HepG2 (cell line): ENCODE measurements at regions not wholly inside any gene's neighbourhood (a gene's known extent, or its start where the extent isn't known, plus 50 kb on each side); places are given as distances from the start of the nearest gene placed in this dataset.

Experiments used
- ATAC-seq: fragments of 200-7000 bp; cut with Tn5 transposase; 3 replicates; pipeline ENCODE4 v1.9.1; 2020; ENCODE audit warnings: mild to moderate bottlenecking, moderate library complexity
- BruUV-seq: library from RNA; stranded (reverse); fragments of 400-500 nt; replicated peaks from 2 replicates; lab custom pipeline; 2021; lab: Mats Ljungman, UMichigan
- CTCF ChIA-PET: fragments of 300-600 bp; formaldehyde crosslinking; extraction: SDS; loops from one replicate; lab custom pipeline; 2021; ENCODE audit warnings: low total read pairs, inconsistent platforms, low intra/inter-chr PET ratio; lab: Yijun Ruan, JAX
- POLR2A ChIA-PET: fragments of 350-600 bp; sonication (Branson Sonifier 250); formaldehyde crosslinking; loops from one replicate; lab custom pipeline; 2020; ENCODE audit warnings: antibody characterized with exemption, inconsistent platforms; lab: Yijun Ruan, JAX
- DNase-seq: peaks from one replicate; pipeline ENCODE4 v3.0.0-alpha.2; 2015; ENCODE audit warnings: low spot score
- FAIRE-seq: peaks from 3 replicates; lab custom pipeline; 2011; peaks lifted over from hg19 to GRCh38; lab: Jason Lieb, UNC
- H2AFZ ChIP-seq: one replicate; pipeline ENCODE4 v1.6.1; 2011; ENCODE audit warnings: low read length, inconsistent platforms
- H3K27ac ChIP-seq: fragments of 300-600 bp; 3 replicates; pipeline ENCODE4 v1.8.0; 2011; ENCODE audit warnings: mixed run types, mild to moderate bottlenecking, mixed read lengths, low read length, inconsistent platforms; ENCODE audit not compliant: insufficient read depth; ENCODE audit errors: extremely low read length
- H3K27me3 ChIP-seq, 2 experiments: fragments of 200-600 bp in 1 of 2; 2 replicates in 1 of 2; 3 replicates in 1 of 2; pipeline versions ENCODE4 v1.6.0 to v1.8.0; 2011; ENCODE audit warnings: low read length in 2 of 2, mild to moderate bottlenecking in 2 of 2, moderate library complexity in 2 of 2, inconsistent platforms in 1 of 2; ENCODE audit not compliant: insufficient read depth in 2 of 2, control insufficient read depth in 1 of 2
- H3K36me3 ChIP-seq, 2 experiments: fragments of 200-600 bp in 1 of 2; replicated peaks in 1 of 2; 2 replicates in 1 of 2; 3 replicates in 1 of 2; pipeline versions ENCODE4 v1.5.1 to v1.8.0; 2011; ENCODE audit warnings: low read length in 2 of 2, inconsistent platforms in 1 of 2; ENCODE audit not compliant: insufficient read depth in 2 of 2, control insufficient read depth in 1 of 2
- H3K4me1 ChIP-seq: 2 replicates; pipeline ENCODE4 v1.5.1; 2012; ENCODE audit warnings: low read length, inconsistent platforms; ENCODE audit not compliant: insufficient read depth
- H3K4me2 ChIP-seq: 2 replicates; pipeline ENCODE4 v1.6.0; 2011; ENCODE audit warnings: low read depth, low read length, inconsistent platforms
- H3K4me3 ChIP-seq, 3 experiments: fragments of 200-600 bp in 1 of 3; sonication (generic), shearing (Covaris generic) in 1 of 3; replicated peaks in 1 of 3; 2 replicates each; pipeline ENCODE4 v1.5.1; 2011 to 2016; ENCODE audit warnings: low read length in 3 of 3, inconsistent platforms in 2 of 3, low read depth in 2 of 3, mild to moderate bottlenecking in 2 of 3, control low read depth in 1 of 3, mixed read lengths in 1 of 3; ENCODE audit not compliant: insufficient read depth in 1 of 3
- H3K79me2 ChIP-seq: one replicate; pipeline ENCODE4 v1.6.1; 2011; ENCODE audit warnings: low read length, inconsistent platforms; ENCODE audit not compliant: insufficient read depth
- H3K9ac ChIP-seq: 2 replicates; pipeline ENCODE4 v1.6.0; 2011; ENCODE audit warnings: mild to moderate bottlenecking, low read depth, low read length, inconsistent platforms; ENCODE audit not compliant: insufficient read depth
- H3K9me3 ChIP-seq: 2 replicates; pipeline ENCODE4 v1.5.1; 2012; ENCODE audit warnings: mild to moderate bottlenecking, low read length
- H4K20me1 ChIP-seq: 2 replicates; pipeline ENCODE4 v1.6.0; 2011; ENCODE audit warnings: inconsistent platforms, mild to moderate bottlenecking, low read length, moderate library complexity; ENCODE audit not compliant: insufficient read depth
- AGO1 ChIP-seq: fragments of 200-400 bp; formaldehyde crosslinking; IDR thresholded peaks from 2 replicates; pipeline ENCODE4 v1.6.1; 2017; ENCODE audit warnings: mild to moderate bottlenecking, low read depth, low read length, moderate library complexity; ENCODE audit not compliant: poor library complexity, severe bottlenecking
- ASH2L ChIP-seq: fragments of 300-600, 200-600 bp; sonication (generic); IDR thresholded peaks from 2 replicates; pipeline ENCODE4 v1.7.0; 2017; ENCODE audit warnings: low read depth, mild to moderate bottlenecking, moderate library complexity, mixed read lengths, low read length; ENCODE audit not compliant: insufficient read length
- MEIS2 ChIP-seq: sonication (generic); formaldehyde crosslinking; IDR thresholded peaks from 2 replicates; pipeline ENCODE4 v1.9.0; 2021; ENCODE audit warnings: mild to moderate bottlenecking, missing genetic modification reagents
- PCBP1 ChIP-seq: fragments of 200-400 bp; formaldehyde crosslinking; IDR thresholded peaks from 2 replicates; pipeline ENCODE4 v1.6.1; 2017; ENCODE audit warnings: mild to moderate bottlenecking, low read depth, low read length, borderline replicate concordance
- TMF1 ChIP-seq: sonication (generic); formaldehyde crosslinking; IDR thresholded peaks from 2 replicates; pipeline ENCODE4 v1.8.1; 2022; ENCODE audit warnings: low read depth, missing genetic modification reagents
- ZBTB2 ChIP-seq: sonication (generic); formaldehyde crosslinking; IDR thresholded peaks from 2 replicates; pipeline ENCODE4 v1.8.0; 2022; ENCODE audit warnings: low read depth, missing genetic modification reagents
- ZNF484 ChIP-seq: sonication (generic); formaldehyde crosslinking; IDR thresholded peaks from 2 replicates; pipeline ENCODE4 v1.5.1; 2020; ENCODE audit warnings: mild to moderate bottlenecking, low read depth, missing genetic modification reagents, borderline replicate concordance
- WGBS: methylation state at CpG from one replicate; pipeline ENCODE4 v1.1.6; 2017; ENCODE audit warnings: low lambda C conversion rate; 5-methylcytosine and 5-hydroxymethylcytosine counted together
- in situ Hi-C: cut with HindIII; loops from 2 replicates; pipeline ENCODE4 v1.10.0; 2017; ENCODE audit warnings: low pct_unique_long_range_greater_than_20kb; ENCODE audit not compliant: extremely low pct_ligation_motif_present
- intact Hi-C: fragments of 100-400 bp; cut with micrococcal nuclease; formaldehyde crosslinking; loops from one replicate; pipeline ENCODE4 v1.10.0; 2022; ENCODE audit not compliant: unreplicated experiment
- TF ChIP-seq, protein P1 (sequence below): sonication (generic); formaldehyde crosslinking; IDR thresholded peaks from 2 replicates; pipeline ENCODE4 v1.8.0; 2022; ENCODE audit warnings: mild to moderate bottlenecking, missing genetic modification reagents, moderate library complexity
- TF ChIP-seq, protein P2 (sequence below): IDR thresholded peaks from 2 replicates; pipeline ENCODE4 v1.6.1; 2016; ENCODE audit warnings: low read depth, control low read depth

DNA sequence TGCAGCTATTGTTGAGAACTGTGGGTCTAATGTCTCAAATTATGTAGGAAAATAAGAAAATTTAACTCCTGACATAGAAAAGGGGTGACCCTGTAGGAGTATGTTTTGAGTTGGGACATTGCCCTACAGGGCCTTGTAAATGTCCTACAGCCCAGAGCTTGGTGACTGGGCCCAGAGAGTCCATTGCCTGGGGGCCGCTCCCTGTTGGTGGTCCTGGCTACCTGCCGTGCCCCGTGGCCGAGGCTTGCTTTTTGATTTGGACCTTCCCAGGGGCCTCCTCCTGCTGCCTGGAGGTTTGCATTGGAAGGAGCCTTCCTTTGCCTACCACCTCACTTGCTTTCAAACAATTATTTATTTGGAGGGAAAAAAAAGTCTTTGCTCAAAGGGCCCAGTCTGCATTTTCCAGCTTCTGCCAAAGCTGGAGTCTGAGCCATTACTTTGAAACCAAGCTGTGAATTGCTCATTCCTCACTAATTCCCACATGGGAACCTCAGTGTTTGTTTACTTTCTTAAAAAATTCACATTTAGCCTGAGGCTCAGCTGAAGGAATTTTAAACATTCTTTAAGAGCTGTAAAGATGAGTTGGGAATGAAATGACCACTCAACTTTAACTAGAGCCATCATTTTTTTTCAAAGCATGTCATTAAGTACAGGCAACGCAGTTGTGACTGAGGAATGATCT, 355.0 kb downstream of the GLRX3 start:
- no peak for TF ChIP-seq PCBP1
- TF ChIP-seq AGO1, result no peak
- TF ChIP-seq ZNF484 (CRISPR knock-in tag), result no peak
- TF ChIP-seq MEIS2 (CRISPR knock-in tag), result no peak
- no peak for TF ChIP-seq TMF1 (CRISPR knock-in tag)
- no peak for TF ChIP-seq ASH2L
- no peak for TF ChIP-seq ZBTB2 (CRISPR knock-in tag)
- TF ChIP-seq, protein P1, sequence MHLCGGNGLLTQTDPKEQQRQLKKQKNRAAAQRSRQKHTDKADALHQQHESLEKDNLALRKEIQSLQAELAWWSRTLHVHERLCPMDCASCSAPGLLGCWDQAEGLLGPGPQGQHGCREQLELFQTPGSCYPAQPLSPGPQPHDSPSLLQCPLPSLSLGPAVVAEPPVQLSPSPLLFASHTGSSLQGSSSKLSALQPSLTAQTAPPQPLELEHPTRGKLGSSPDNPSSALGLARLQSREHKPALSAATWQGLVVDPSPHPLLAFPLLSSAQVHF, result no peak
- TF ChIP-seq, protein P2, sequence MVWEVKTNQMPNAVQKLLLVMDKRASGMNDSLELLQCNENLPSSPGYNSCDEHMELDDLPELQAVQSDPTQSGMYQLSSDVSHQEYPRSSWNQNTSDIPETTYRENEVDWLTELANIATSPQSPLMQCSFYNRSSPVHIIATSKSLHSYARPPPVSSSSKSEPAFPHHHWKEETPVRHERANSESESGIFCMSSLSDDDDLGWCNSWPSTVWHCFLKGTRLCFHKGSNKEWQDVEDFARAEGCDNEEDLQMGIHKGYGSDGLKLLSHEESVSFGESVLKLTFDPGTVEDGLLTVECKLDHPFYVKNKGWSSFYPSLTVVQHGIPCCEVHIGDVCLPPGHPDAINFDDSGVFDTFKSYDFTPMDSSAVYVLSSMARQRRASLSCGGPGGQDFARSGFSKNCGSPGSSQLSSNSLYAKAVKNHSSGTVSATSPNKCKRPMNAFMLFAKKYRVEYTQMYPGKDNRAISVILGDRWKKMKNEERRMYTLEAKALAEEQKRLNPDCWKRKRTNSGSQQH (CRISPR knock-in tag), result no peak
- Histone ChIP-seq H2AFZ (no peak overlapping the region), H3K27ac (no peak overlapping the region), H3K9ac (no peak overlapping the region), H3K36me3 (no peaks in the 10 kb centered on the region), H3K79me2 (no peaks in the 10 kb centered on the region), H3K4me3 (no peak overlapping the region), H3K9me3 (no peaks in the 10 kb centered on the region), H3K4me1 (no peaks in the 10 kb centered on the region), H3K27me3 (peaks cover 1 to 8% of the 10 kb centered on the region in 2 experiments; a peak in 3 of 5 replicates), H3K4me2 (no peak overlapping the region), H4K20me1 (no peaks in the 10 kb centered on the region)
- in situ Hi-C loops (no loop called here), intact Hi-C loops (no loop called here)
- FAIRE-seq (no peak), ATAC-seq (no peak), DNase-seq (no peak)
- WGBS, result 0% methylated on average over 4 of the region's 5 CpGs
- ChIA-PET CTCF (no interaction called here), POLR2A (no interaction called here)
- no TSS peak for BruUV-seq
